Upper lobe of left lung (tissue), 6 donors: ENCODE measurements at regions not wholly inside any gene's neighbourhood (a gene's known extent, or its start where the extent isn't known, plus 50 kb on each side); places are given as distances from the start of the nearest gene placed in this dataset.
A peak's percentile ranks its signal among the peaks of the same experiment; 100 is the strongest.
"Not testable (repeated sequence)": the region's sequence is repeated elsewhere in the genome, so short reads cannot be mapped to it uniquely, and the experiment has no call there.

Experiments used
- ATAC-seq, 2 donors: fragments of 200-7000 bp; cut with Tn5 transposase; one replicate each; pipeline ENCODE4 v1.9.1; 2022; ENCODE audit warnings: mild to moderate bottlenecking in 2 of 2, moderate library complexity in 2 of 2; ENCODE audit not compliant: low FRiP score in 2 of 2
- DNase-seq, 2 donors: peaks; one replicate each; pipeline ENCODE4 v3.0.0-alpha.2; 2019 to 2020
- H3K27ac ChIP-seq, 4 donors: fragments of 200-600 bp; sonication (generic); one replicate each; pipeline ENCODE4 v1.5.1; 2016 to 2019
- H3K27me3 ChIP-seq, 4 donors: fragments of 200-600 bp; sonication (generic); one replicate each; pipeline ENCODE4 v1.5.1; 2017 to 2019
- H3K36me3 ChIP-seq, 4 donors: fragments of 200-600 bp; sonication (generic); one replicate each; pipeline ENCODE4 v1.5.1; 2016 to 2019
- H3K4me1 ChIP-seq, 4 donors: fragments of 200-600 bp; sonication (generic); one replicate each; pipeline ENCODE4 v1.5.1; 2018 to 2019
- H3K4me3 ChIP-seq, 4 donors: fragments of 200-600 bp; sonication (generic); one replicate each; pipeline ENCODE4 v1.5.1; 2017 to 2019; ENCODE audit warnings: mild to moderate bottlenecking in 2 of 4, moderate library complexity in 1 of 4
- H3K9me3 ChIP-seq, 4 donors: fragments of 200-600 bp; sonication (generic); one replicate each; pipeline ENCODE4 v1.5.1; 2018 to 2019
- CTCF ChIP-seq, 6 experiments: fragments of 450-650 bp in 4 of 6; fragments of 200-600 bp in 2 of 6; sonication (generic) in 2 of 6; IDR thresholded peaks; one replicate each; pipeline ENCODE4 v1.5.1; 2016 to 2019; ENCODE audit warnings: antibody characterized with exemption in 6 of 6
- EP300 ChIP-seq, 4 donors: sonication (generic); formaldehyde crosslinking; IDR thresholded peaks; one replicate each; pipeline ENCODE4 v1.5.1; 2017; ENCODE audit warnings: antibody characterized with exemption in 4 of 4, control low read depth in 2 of 4
- POLR2A ChIP-seq, 4 donors: fragments of 450-650 bp; IDR thresholded peaks; one replicate each; pipeline ENCODE4 v1.5.1; 2016 to 2017; ENCODE audit warnings: antibody characterized with exemption in 4 of 4, mild to moderate bottlenecking in 2 of 4
- POLR2AphosphoS5 ChIP-seq, 2 donors: sonication (generic); formaldehyde crosslinking; IDR thresholded peaks; one replicate each; pipeline ENCODE4 v1.5.1; 2017; ENCODE audit warnings: antibody characterized with exemption in 2 of 2
- WGBS, 2 donors: methylation state at CpG; one replicate each; pipeline ENCODE4 v1.1.5; 2017 to 2018; 5-methylcytosine and 5-hydroxymethylcytosine counted together
- donor health status: DM: no; HTN: no; CAD: no; lungs with moderate emphysema.
- donor health status: DM: no; HTN: yes; CAD: no; lungs with severe emphysema.

GRCh38 chr3:39637807-39638206 lies 170.3 kb downstream of the MOBP start:
- Histone ChIP-seq H3K27me3 (no peaks in the 10 kb centered on the region), H3K36me3 (no peaks in the 10 kb centered on the region), H3K4me3 (no peak overlapping the region), H3K4me1 (no peaks in the 10 kb centered on the region), H3K27ac (no peak overlapping the region), H3K9me3 (no peaks in the 10 kb centered on the region)
- TF ChIP-seq CTCF (IDR thresholded peaks at IDR 0.05) (peak in 1 of 6 experiments; percentile 22), POLR2AphosphoS5 (IDR thresholded peaks at IDR 0.05) (no peak)
- DNase-seq (no peak), ATAC-seq (no peak)
- WGBS, 2 donors: 84 to 89% methylated on average over 1 of the region's 1 CpG

DNA sequence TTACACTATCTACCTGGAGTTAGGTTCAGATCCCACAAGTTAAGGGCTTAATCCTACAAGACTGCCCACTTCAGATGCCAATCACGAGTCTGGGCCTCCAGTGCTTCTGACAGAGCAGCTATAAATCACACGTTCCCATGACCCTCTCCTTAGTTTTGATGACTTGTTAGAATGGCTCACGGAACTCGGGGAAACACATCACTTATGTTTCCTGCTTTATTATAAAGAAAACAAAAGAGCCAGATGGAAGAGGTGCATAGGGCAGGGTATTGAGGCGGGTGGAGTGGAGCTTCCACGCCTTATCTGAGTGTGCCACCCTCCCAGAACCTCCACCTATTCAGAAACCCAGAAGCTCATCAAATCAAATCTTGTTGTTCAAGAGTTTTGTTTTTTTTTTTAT lies 170.8 kb downstream of the MOBP start:
- H3K36me3 ChIP-seq: no peaks in the 10 kb centered on the region
- no peak overlapping the region for H3K27ac ChIP-seq
- DNase-seq (no peak), ATAC-seq (no peak)
- H3K4me3 ChIP-seq: no peak overlapping the region
- TF ChIP-seq EP300 (IDR thresholded peaks at IDR 0.05): no peak
- no peak for TF ChIP-seq CTCF (IDR thresholded peaks at IDR 0.05)
- TF ChIP-seq POLR2A (IDR thresholded peaks at IDR 0.05): no peak
- no peak for TF ChIP-seq POLR2AphosphoS5 (IDR thresholded peaks at IDR 0.05)
- no peaks in the 10 kb centered on the region for H3K4me1 ChIP-seq
- 65 to 71% methylated on average over 6 of the region's 6 CpGs for WGBS, 2 donors
- H3K9me3 ChIP-seq: no peaks in the 10 kb centered on the region
- H3K27me3 ChIP-seq: no peaks in the 10 kb centered on the region

GRCh38 chr3:39639344-39640236 lies 169.8 kb upstream of the MYRIP start:
- no peaks in the 10 kb centered on the region for H3K4me1 ChIP-seq
- no peak overlapping the region for H3K27ac ChIP-seq
- ATAC-seq: peak; percentile 57 to 79
- no peaks in the 10 kb centered on the region for H3K9me3 ChIP-seq
- DNase-seq: peak in 1 of 2 donors; percentile 37
- no peak overlapping the region for H3K4me3 ChIP-seq
- WGBS, 2 donors: 54 to 67% methylated on average over 5 of the region's 5 CpGs
- no peaks in the 10 kb centered on the region for H3K36me3 ChIP-seq
- H3K27me3 ChIP-seq: no peaks in the 10 kb centered on the region
- TF ChIP-seq POLR2A (IDR thresholded peaks at IDR 0.05) (no peak), EP300 (IDR thresholded peaks at IDR 0.05) (no peak), POLR2AphosphoS5 (IDR thresholded peaks at IDR 0.05) (no peak), CTCF (IDR thresholded peaks at IDR 0.05) (no peak)

DNA sequence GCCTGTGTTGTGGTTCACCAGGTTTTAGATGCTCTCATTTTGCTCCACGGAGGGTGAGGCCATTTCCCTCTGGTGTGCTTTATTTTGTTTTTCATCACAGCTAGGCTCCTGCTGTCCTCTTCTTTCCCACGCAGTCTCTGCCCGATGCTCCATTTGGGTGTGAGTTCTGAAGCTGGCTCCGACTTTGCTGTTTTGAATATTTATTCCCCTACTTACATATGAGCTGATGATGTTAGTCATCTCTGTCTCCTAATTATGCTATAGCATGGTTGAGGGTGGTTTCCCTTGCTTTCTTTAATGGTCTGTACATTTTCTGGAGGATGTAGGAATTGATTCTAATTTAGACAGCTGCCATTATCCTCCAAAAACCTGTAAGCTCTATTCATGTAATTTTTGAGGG lies 168.1 kb upstream of the MYRIP start:
- no peak overlapping the region for H3K4me3 ChIP-seq
- H3K27ac ChIP-seq: no peak overlapping the region
- WGBS, 2 donors: 64 to 80% methylated on average over 4 of the region's 4 CpGs
- DNase-seq (no peak), ATAC-seq (no peak)
- no peaks in the 10 kb centered on the region for H3K27me3 ChIP-seq
- no peak for TF ChIP-seq POLR2AphosphoS5 (IDR thresholded peaks at IDR 0.05)
- no peak for TF ChIP-seq POLR2A (IDR thresholded peaks at IDR 0.05)
- no peak for TF ChIP-seq CTCF (IDR thresholded peaks at IDR 0.05)
- no peak for TF ChIP-seq EP300 (IDR thresholded peaks at IDR 0.05)
- no peaks in the 10 kb centered on the region for H3K36me3 ChIP-seq
- H3K4me1 ChIP-seq: no peaks in the 10 kb centered on the region
- H3K9me3 ChIP-seq: no peaks in the 10 kb centered on the region

- no peak for ATAC-seq
- no peaks in the 10 kb centered on the region for H3K36me3 ChIP-seq
- H3K4me3 ChIP-seq: no peak overlapping the region
- TF ChIP-seq EP300 (IDR thresholded peaks at IDR 0.05) (no peak), POLR2AphosphoS5 (IDR thresholded peaks at IDR 0.05) (no peak), CTCF (IDR thresholded peaks at IDR 0.05) (no peak), POLR2A (IDR thresholded peaks at IDR 0.05) (no peak)
- H3K27me3 ChIP-seq: no peaks in the 10 kb centered on the region
- H3K9me3 ChIP-seq: no peaks in the 10 kb centered on the region
- H3K4me1 ChIP-seq: no peaks in the 10 kb centered on the region
- WGBS, 2 donors: 59 to 60% methylated on average over 4 of the region's 4 CpGs
- no peak overlapping the region for H3K27ac ChIP-seq
- no peak for DNase-seq
Observed at GRCh38 chr3:39644176-39644575, 165.2 kb upstream of the MYRIP start.

GRCh38 chr3:39651256-39651655 lies 158.2 kb upstream of the MYRIP start:
- 93 to 94% methylated on average over 16 to 18 of the region's 19 CpGs for WGBS, 2 donors
- not testable (repeated sequence) for H3K4me3 ChIP-seq, ATAC-seq, H3K4me1 ChIP-seq, H3K27me3 ChIP-seq, H3K27ac ChIP-seq, H3K9me3 ChIP-seq, H3K36me3 ChIP-seq
- DNase-seq: peak in 1 of 2 donors; percentile 63
